Thyroid gland (tissue), 4 donors: ENCODE measurements at regions not wholly inside any gene's neighbourhood (a gene's known extent, or its start where the extent isn't known, plus 50 kb on each side); places are given as distances from the start of the nearest gene placed in this dataset.

Experiments used
- POLR2A ChIP-seq, 2 donors: fragments of 450-650 bp; IDR thresholded peaks; one replicate each; pipeline ENCODE4 v1.6.1; 2017; ENCODE audit warnings: antibody characterized with exemption in 2 of 2, mild to moderate bottlenecking in 2 of 2, moderate library complexity in 1 of 2
- TF ChIP-seq, protein P1 (sequence below), 6 experiments: fragments of 200-600 bp in 3 of 6; fragments of 450-650 bp in 3 of 6; sonication (generic) in 3 of 6; IDR thresholded peaks; one replicate each; pipeline ENCODE4 v1.5.1; 2016 to 2019; ENCODE audit warnings: antibody characterized with exemption in 6 of 6, mild to moderate bottlenecking in 2 of 6, inconsistent platforms in 1 of 6, moderate library complexity in 1 of 6

GRCh38 chr15:98443526-98443925 lies 204.8 kb upstream of the IGF1R start:
- TF ChIP-seq POLR2A (IDR thresholded peaks at IDR 0.05): no peak
- TF ChIP-seq, protein P1, sequence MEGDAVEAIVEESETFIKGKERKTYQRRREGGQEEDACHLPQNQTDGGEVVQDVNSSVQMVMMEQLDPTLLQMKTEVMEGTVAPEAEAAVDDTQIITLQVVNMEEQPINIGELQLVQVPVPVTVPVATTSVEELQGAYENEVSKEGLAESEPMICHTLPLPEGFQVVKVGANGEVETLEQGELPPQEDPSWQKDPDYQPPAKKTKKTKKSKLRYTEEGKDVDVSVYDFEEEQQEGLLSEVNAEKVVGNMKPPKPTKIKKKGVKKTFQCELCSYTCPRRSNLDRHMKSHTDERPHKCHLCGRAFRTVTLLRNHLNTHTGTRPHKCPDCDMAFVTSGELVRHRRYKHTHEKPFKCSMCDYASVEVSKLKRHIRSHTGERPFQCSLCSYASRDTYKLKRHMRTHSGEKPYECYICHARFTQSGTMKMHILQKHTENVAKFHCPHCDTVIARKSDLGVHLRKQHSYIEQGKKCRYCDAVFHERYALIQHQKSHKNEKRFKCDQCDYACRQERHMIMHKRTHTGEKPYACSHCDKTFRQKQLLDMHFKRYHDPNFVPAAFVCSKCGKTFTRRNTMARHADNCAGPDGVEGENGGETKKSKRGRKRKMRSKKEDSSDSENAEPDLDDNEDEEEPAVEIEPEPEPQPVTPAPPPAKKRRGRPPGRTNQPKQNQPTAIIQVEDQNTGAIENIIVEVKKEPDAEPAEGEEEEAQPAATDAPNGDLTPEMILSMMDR (IDR thresholded peaks at IDR 0.05): no peak
